ENCODE measurements at regions not wholly inside any gene's neighbourhood (a gene's known extent, or its start where the extent isn't known, plus 50 kb on each side); places are given as distances from the start of the nearest gene placed in this dataset.

GRCh38 chr1:10863886-10864285 lies 67.4 kb upstream of the CASZ1 start:
- TF ChIP-seq, protein P1, sequence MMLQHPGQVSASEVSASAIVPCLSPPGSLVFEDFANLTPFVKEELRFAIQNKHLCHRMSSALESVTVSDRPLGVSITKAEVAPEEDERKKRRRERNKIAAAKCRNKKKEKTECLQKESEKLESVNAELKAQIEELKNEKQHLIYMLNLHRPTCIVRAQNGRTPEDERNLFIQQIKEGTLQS (IDR thresholded peaks at IDR 0.05): no peak
- TF ChIP-seq HNF4G (IDR thresholded peaks at IDR 0.05): no peak
- TF ChIP-seq TAF1 (conservative IDR thresholded peaks at IDR 0.05): no peak
- no peak for TF ChIP-seq CTCF (IDR thresholded peaks at IDR 0.05; ENCODE audit: low read depth, low read length, missing input control)
- TF ChIP-seq HNF4A (conservative IDR thresholded peaks at IDR 0.05): peak in 1 of 2 donors; percentile 3
- TF ChIP-seq RXRA (IDR thresholded peaks at IDR 0.05): peak; percentile 5 to 7
- no peak for TF ChIP-seq FOXA1 (IDR thresholded peaks at IDR 0.05)
- no peak for TF ChIP-seq GABPA (IDR thresholded peaks at IDR 0.05 in 1 of 2, conservative IDR thresholded peaks at IDR 0.05 in 1 of 2)
- Histone ChIP-seq H3K9ac (ENCODE audit: low read depth in 1 of 2, low read length in 2 of 2) (no peak overlapping the region), H3K27ac (ENCODE audit: low read depth in 1 of 2, low read length in 2 of 2) (no peak overlapping the region), H3K4me1 (ENCODE audit: control insufficient read depth in 4 of 4, insufficient read depth in 4 of 4, low read length in 3 of 4) (peaks cover 3 to 32% (median 24%) of the 10 kb centered on the region in 4 donors), H3K9me3 (ENCODE audit: control insufficient read depth in 4 of 4, low read length in 3 of 4) (no peaks in the 10 kb centered on the region), H3K36me3 (ENCODE audit: control insufficient read depth in 4 of 4, insufficient read depth in 3 of 4, low read depth in 1 of 4, low read length in 3 of 4) (no peaks in the 10 kb centered on the region), H3K27me3 (ENCODE audit: control insufficient read depth in 4 of 4, insufficient read depth in 4 of 4, low read length in 3 of 4) (no peaks in the 10 kb centered on the region), H3K4me3 (ENCODE audit: low read depth in 1 of 3, low read length in 3 of 3) (no peak overlapping the region)
- 20% methylated on average over 12 of the region's 12 CpGs for WGBS
- DNase-seq (ENCODE audit: low spot score): no peak

DNA sequence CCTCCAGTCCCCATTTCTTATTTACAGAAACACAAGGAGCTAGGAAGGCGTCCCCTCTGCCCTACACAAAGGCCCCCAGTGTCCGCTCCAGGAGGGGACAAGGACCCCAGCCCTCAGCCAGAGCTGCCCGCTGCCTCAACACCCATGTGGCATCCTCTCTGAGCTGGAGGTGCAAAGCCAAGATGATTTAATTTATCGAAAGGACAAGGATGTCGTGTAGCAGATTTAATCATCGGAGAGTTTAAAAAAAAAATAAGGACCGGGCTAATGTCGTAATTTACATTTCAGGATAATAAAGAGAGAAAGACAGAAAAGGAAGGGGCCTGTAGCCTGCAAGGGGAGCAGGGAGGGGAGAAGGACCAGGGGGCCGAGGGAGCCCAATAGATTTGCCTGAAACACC lies 68.3 kb upstream of the CASZ1 start:
- Histone ChIP-seq H3K4me3 (ENCODE audit: low read depth in 1 of 3, low read length in 3 of 3) (no peak overlapping the region), H3K36me3 (ENCODE audit: control insufficient read depth in 4 of 4, insufficient read depth in 3 of 4, low read depth in 1 of 4, low read length in 3 of 4) (no peaks in the 10 kb centered on the region), H3K27me3 (ENCODE audit: control insufficient read depth in 4 of 4, insufficient read depth in 4 of 4, low read length in 3 of 4) (no peaks in the 10 kb centered on the region), H3K9ac (ENCODE audit: low read depth in 1 of 2, low read length in 2 of 2) (no peak overlapping the region), H3K4me1 (ENCODE audit: control insufficient read depth in 4 of 4, insufficient read depth in 4 of 4, low read length in 3 of 4) (peaks cover 3 to 32% (median 24%) of the 10 kb centered on the region in 4 donors), H3K9me3 (ENCODE audit: control insufficient read depth in 4 of 4, low read length in 3 of 4) (no peaks in the 10 kb centered on the region), H3K27ac (ENCODE audit: low read depth in 1 of 2, low read length in 2 of 2) (no peak overlapping the region)
- TF ChIP-seq, protein P1 (IDR thresholded peaks at IDR 0.05): no peak
- TF ChIP-seq EGR1 (IDR thresholded peaks at IDR 0.05; ENCODE audit: low read depth in 2 of 2): no peak
- TF ChIP-seq RXRA (IDR thresholded peaks at IDR 0.05): no peak
- no peak for TF ChIP-seq FOXA1 (IDR thresholded peaks at IDR 0.05)
- TF ChIP-seq JUND (IDR thresholded peaks at IDR 0.05): no peak
- no peak for TF ChIP-seq ZBTB33 (IDR thresholded peaks at IDR 0.05)
- TF ChIP-seq REST (IDR thresholded peaks at IDR 0.05): no peak
- no peak for TF ChIP-seq HNF4A (conservative IDR thresholded peaks at IDR 0.05)
- no peak for TF ChIP-seq SP1 (IDR thresholded peaks at IDR 0.05)
- TF ChIP-seq GABPA (IDR thresholded peaks at IDR 0.05 in 1 of 2, conservative IDR thresholded peaks at IDR 0.05 in 1 of 2): no peak
- TF ChIP-seq FOXA2 (IDR thresholded peaks at IDR 0.05): no peak
- no peak for TF ChIP-seq HNF4G (IDR thresholded peaks at IDR 0.05)
- DNase-seq (ENCODE audit: low spot score): no peak
- WGBS: 91% methylated on average over 9 of the region's 9 CpGs
